A673 (cell line): ENCODE measurements at regions not wholly inside any gene's neighbourhood (a gene's known extent, or its start where the extent isn't known, plus 50 kb on each side); places are given as distances from the start of the nearest gene placed in this dataset.

ENCODE experiments used
- CTCF ChIP-seq: fragments of 300-800, 200-600 bp; sonication (generic); conservative IDR thresholded peaks from 2 replicates; pipeline ENCODE4 v1.5.1; 2017; ENCODE audit warnings: low read depth, mild to moderate bottlenecking, antibody characterized with exemption, low read length, moderate library complexity, mixed read lengths
- EZH2 ChIP-seq: fragments of 200-600 bp; sonication (generic); IDR thresholded peaks from 2 replicates; pipeline ENCODE4 v1.6.1; 2017; ENCODE audit warnings: borderline replicate concordance, low read depth, mild to moderate bottlenecking, mixed read lengths, antibody characterized with exemption, low read length; ENCODE audit not compliant: poor library complexity, severe bottlenecking

GRCh38 chr6:156175971-156176421 is 601.2 kb upstream of the ARID1B start:
- TF ChIP-seq CTCF (0 out of 2 replicates have a peak, but pooled peaks have one; percentile 30), EZH2 (no peak)
